Stimulated activated naive B cell treated with anti-CD40 and anti-IgM and Interleukin-4, amounts not matched to agents 10 μg/mL and 1 μg/mL and 100 μg/mL, for 72 hours (primary cell): ENCODE measurements at regions not wholly inside any gene's neighbourhood (a gene's known extent, or its start where the extent isn't known, plus 50 kb on each side); places are given as distances from the start of the nearest gene placed in this dataset.

Experiments used
- ATAC-seq, 2 donors: fragments of 150-1000 bp; cut with Tn5 transposase; replicated peaks; 2 replicates each; pipeline ENCODE4 v1.10.0; 2021; ENCODE audit warnings: moderate library complexity in 1 of 2
- DNase-seq: peaks from one replicate; pipeline ENCODE4 v3.0.0; 2021
- H3K27ac Mint-ChIP-seq: one replicate; pipeline ENCODE4 v1.8.0; 2022; ENCODE audit warnings: mild to moderate bottlenecking, mixed read lengths
- H3K27me3 Mint-ChIP-seq, 2 donors: one replicate each; pipeline ENCODE4 v1.8.0; 2022; ENCODE audit warnings: mixed read lengths in 2 of 2
- H3K36me3 Mint-ChIP-seq, 2 donors: one replicate each; pipeline ENCODE4 v1.8.0; 2022; ENCODE audit warnings: mixed read lengths in 2 of 2, mild to moderate bottlenecking in 1 of 2
- H3K4me1 Mint-ChIP-seq, 2 donors: one replicate each; pipeline ENCODE4 v1.8.0; 2022; ENCODE audit warnings: mixed read lengths in 2 of 2, mild to moderate bottlenecking in 1 of 2
- H3K4me3 Mint-ChIP-seq, 2 donors: one replicate each; pipeline ENCODE4 v1.8.0; 2022; ENCODE audit warnings: mild to moderate bottlenecking in 2 of 2, mixed read lengths in 2 of 2, moderate library complexity in 1 of 2
- H3K9me3 Mint-ChIP-seq, 2 donors: one replicate each; pipeline ENCODE4 v1.8.0; 2022; ENCODE audit warnings: mixed read lengths in 2 of 2, mild to moderate bottlenecking in 1 of 2

- no peaks in the 10 kb centered on the region for H3K36me3 Mint-ChIP-seq
- peaks cover 0 to 4% of the 10 kb centered on the region in 2 donors for H3K27me3 Mint-ChIP-seq
- DNase-seq: no peak
- no peaks in the 10 kb centered on the region for H3K9me3 Mint-ChIP-seq
- H3K4me3 Mint-ChIP-seq: no peak overlapping the region
- H3K4me1 Mint-ChIP-seq: no peaks in the 10 kb centered on the region
- no peak for ATAC-seq
- no peak overlapping the region for H3K27ac Mint-ChIP-seq
These were observed 105.0 kb upstream of the DPYD start for GRCh38 chr1:98025858-98026257.

DNA sequence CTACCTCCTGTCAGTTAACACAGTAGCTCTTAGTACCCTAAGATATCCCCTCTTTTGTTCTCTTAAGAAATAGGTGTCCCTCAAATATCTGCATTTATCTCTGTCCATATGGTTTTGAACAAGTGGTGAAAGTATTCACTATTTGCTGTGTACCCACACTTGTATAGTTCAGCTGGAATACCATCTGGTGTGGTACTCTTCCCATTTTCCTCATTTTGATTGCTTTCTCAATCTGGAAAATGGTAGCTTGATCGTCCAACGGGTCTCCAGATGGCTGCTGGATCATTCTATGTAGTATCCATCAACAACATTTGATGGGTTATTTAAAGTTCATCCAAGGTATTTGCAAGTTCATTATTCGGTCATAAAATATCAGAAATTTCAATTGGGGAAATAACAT is 100.3 kb upstream of the DPYD start:
- Mint-ChIP-seq H3K36me3 (no peaks in the 10 kb centered on the region), H3K27ac (no peak overlapping the region), H3K27me3 (peaks cover 6 to 9% of the 10 kb centered on the region in 2 donors), H3K9me3 (peaks cover 0 to 3% of the 10 kb centered on the region in 2 donors), H3K4me1 (no peaks in the 10 kb centered on the region), H3K4me3 (no peak overlapping the region)
- DNase-seq (no peak), ATAC-seq (no peak)

DNA sequence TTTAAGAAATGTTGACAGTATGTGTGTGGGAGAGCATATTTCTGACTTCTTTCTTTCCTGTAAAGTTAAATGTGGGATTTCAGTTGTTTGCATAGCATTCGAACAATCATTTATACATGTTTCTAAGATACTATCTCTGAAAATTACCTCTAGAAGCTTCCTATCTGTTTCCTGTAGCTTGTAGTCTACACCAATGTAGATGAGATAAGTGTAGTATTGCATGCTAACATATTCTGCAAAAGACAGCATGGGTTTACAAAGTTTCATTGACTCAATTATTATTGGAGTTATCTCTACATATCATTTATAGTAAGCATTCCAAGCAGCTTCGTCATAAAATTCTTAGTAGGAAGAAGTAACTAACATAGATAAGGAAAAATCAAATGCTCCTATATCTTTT is 98.9 kb upstream of the DPYD start:
- Mint-ChIP-seq H3K4me3 (no peak overlapping the region), H3K27me3 (peaks cover 6 to 9% of the 10 kb centered on the region in 2 donors), H3K9me3 (peaks cover 0 to 3% of the 10 kb centered on the region in 2 donors), H3K4me1 (no peaks in the 10 kb centered on the region), H3K36me3 (no peaks in the 10 kb centered on the region), H3K27ac (no peak overlapping the region)
- DNase-seq (no peak), ATAC-seq (no peak)

DNA sequence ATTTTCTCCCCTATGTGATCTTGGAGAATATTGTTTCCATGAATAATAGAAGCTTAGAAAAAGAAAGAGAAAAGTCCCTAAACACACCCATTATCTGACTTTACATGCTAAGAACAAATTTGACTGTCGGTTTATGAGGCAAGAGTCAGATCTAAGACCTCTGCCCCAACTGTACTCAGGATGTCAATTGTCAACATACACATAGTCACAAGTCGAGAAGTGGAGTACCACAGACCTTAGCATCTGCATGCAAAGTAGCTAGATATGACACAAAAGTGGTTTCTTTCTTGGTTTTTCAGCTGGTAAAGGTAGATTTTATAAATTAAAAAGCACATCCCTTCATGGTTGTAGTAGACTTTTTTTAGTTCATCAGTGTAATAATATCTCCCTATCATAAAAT is 97.2 kb upstream of the DPYD start:
- ATAC-seq: no peak
- Mint-ChIP-seq H3K27me3 (peaks cover 6 to 9% of the 10 kb centered on the region in 2 donors), H3K27ac (no peak overlapping the region), H3K9me3 (peaks cover 0 to 3% of the 10 kb centered on the region in 2 donors), H3K4me1 (no peaks in the 10 kb centered on the region), H3K4me3 (no peak overlapping the region), H3K36me3 (no peaks in the 10 kb centered on the region)
- DNase-seq: no peak

GRCh38 chr1:98017184-98017583 is 96.3 kb upstream of the DPYD start:
- Mint-ChIP-seq H3K36me3 (no peaks in the 10 kb centered on the region), H3K9me3 (peaks cover 0 to 3% of the 10 kb centered on the region in 2 donors), H3K27me3 (peaks cover 6 to 8% of the 10 kb centered on the region in 2 donors), H3K27ac (no peak overlapping the region), H3K4me1 (no peaks in the 10 kb centered on the region), H3K4me3 (no peak overlapping the region)
- no peak for ATAC-seq
- DNase-seq: no peak

GRCh38 chr1:98008373-98008772 is 87.5 kb upstream of the DPYD start:
- no peak for DNase-seq
- H3K36me3 Mint-ChIP-seq: no peaks in the 10 kb centered on the region
- H3K4me1 Mint-ChIP-seq: no peaks in the 10 kb centered on the region
- ATAC-seq: no peak
- H3K27me3 Mint-ChIP-seq: peaks cover 0 to 11% of the 10 kb centered on the region in 2 donors
- no peak overlapping the region for H3K4me3 Mint-ChIP-seq
- no peak overlapping the region for H3K27ac Mint-ChIP-seq
- no peaks in the 10 kb centered on the region for H3K9me3 Mint-ChIP-seq

- no peaks in the 10 kb centered on the region for H3K36me3 Mint-ChIP-seq
- H3K4me3 Mint-ChIP-seq: no peak overlapping the region
- DNase-seq (no peak), ATAC-seq (no peak)
- H3K9me3 Mint-ChIP-seq: no peaks in the 10 kb centered on the region
- no peak overlapping the region for H3K27ac Mint-ChIP-seq
- no peaks in the 10 kb centered on the region for H3K27me3 Mint-ChIP-seq
- no peaks in the 10 kb centered on the region for H3K4me1 Mint-ChIP-seq
These were observed 84.6 kb upstream of the DPYD start for GRCh38 chr1:98005326-98006010.

GRCh38 chr1:98003442-98003841 is 82.6 kb upstream of the DPYD start:
- no peak for DNase-seq
- Mint-ChIP-seq H3K36me3 (no peaks in the 10 kb centered on the region), H3K4me3 (no peak overlapping the region), H3K27ac (no peak overlapping the region), H3K4me1 (no peaks in the 10 kb centered on the region), H3K27me3 (peaks cover 0 to 4% of the 10 kb centered on the region in 2 donors), H3K9me3 (no peaks in the 10 kb centered on the region)
- ATAC-seq: no peak

GRCh38 chr1:98002288-98002687 is 81.5 kb upstream of the DPYD start:
- H3K36me3 Mint-ChIP-seq: no peaks in the 10 kb centered on the region
- no peaks in the 10 kb centered on the region for H3K4me1 Mint-ChIP-seq
- H3K4me3 Mint-ChIP-seq: no peak overlapping the region
- H3K27me3 Mint-ChIP-seq: peaks cover 0 to 4% of the 10 kb centered on the region in 2 donors
- no peaks in the 10 kb centered on the region for H3K9me3 Mint-ChIP-seq
- H3K27ac Mint-ChIP-seq: no peak overlapping the region
- DNase-seq (no peak), ATAC-seq (no peak)

- DNase-seq (no peak), ATAC-seq (no peak)
- H3K4me1 Mint-ChIP-seq: no peaks in the 10 kb centered on the region
- H3K27me3 Mint-ChIP-seq: peaks cover 0 to 4% of the 10 kb centered on the region in 2 donors
- H3K27ac Mint-ChIP-seq: no peak overlapping the region
- H3K4me3 Mint-ChIP-seq: no peak overlapping the region
- no peaks in the 10 kb centered on the region for H3K36me3 Mint-ChIP-seq
- no peaks in the 10 kb centered on the region for H3K9me3 Mint-ChIP-seq
These were observed 80.9 kb upstream of the DPYD start for GRCh38 chr1:98001764-98002163.

GRCh38 chr1:97999320-97999719 is 78.5 kb upstream of the DPYD start:
- DNase-seq (no peak), ATAC-seq (no peak)
- no peaks in the 10 kb centered on the region for H3K36me3 Mint-ChIP-seq
- no peak overlapping the region for H3K27ac Mint-ChIP-seq
- no peaks in the 10 kb centered on the region for H3K9me3 Mint-ChIP-seq
- H3K4me1 Mint-ChIP-seq: no peaks in the 10 kb centered on the region
- no peak overlapping the region for H3K4me3 Mint-ChIP-seq
- peaks cover 0 to 4% of the 10 kb centered on the region in 2 donors for H3K27me3 Mint-ChIP-seq

GRCh38 chr1:97996880-97997279 is 76.0 kb upstream of the DPYD start:
- no peaks in the 10 kb centered on the region for H3K36me3 Mint-ChIP-seq
- DNase-seq (no peak), ATAC-seq (no peak)
- no peaks in the 10 kb centered on the region for H3K4me1 Mint-ChIP-seq
- H3K4me3 Mint-ChIP-seq: no peak overlapping the region
- H3K27me3 Mint-ChIP-seq: peaks cover 0 to 4% of the 10 kb centered on the region in 2 donors
- no peak overlapping the region for H3K27ac Mint-ChIP-seq
- no peaks in the 10 kb centered on the region for H3K9me3 Mint-ChIP-seq

DNA sequence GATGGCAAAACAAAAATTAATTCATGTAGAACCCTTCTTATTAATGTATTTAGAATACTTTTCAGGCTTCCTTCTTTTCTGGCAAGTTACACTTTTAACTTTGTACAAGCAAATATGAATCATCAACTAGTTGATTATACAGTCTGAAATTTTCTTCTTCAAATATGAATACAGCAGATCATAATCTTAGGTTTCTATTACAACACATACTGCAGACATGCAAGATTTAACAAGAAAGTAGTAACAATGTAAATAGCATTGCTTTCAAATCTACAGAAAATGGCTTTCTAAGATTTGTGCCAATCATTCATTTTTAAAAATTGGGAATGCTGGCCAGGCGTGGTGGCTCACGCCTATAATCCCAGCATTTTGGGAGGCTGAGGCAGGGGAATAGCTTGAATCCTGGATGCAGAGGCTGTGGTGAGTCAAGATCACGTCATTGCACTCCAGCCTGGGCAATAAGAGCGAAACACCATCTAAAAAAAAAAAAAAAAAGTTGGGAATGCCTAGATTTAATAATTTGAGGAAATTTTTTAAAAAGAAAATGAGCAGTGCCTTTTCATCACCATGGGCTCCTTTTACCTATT is 68.4 kb upstream of the DPYD start:
- no peak for DNase-seq
- no peak for ATAC-seq
- Mint-ChIP-seq H3K4me1 (no peaks in the 10 kb centered on the region), H3K27me3 (peaks cover 1 to 5% of the 10 kb centered on the region in 2 donors), H3K4me3 (no peak overlapping the region), H3K9me3 (peaks cover 0 to 3% of the 10 kb centered on the region in 2 donors), H3K36me3 (no peaks in the 10 kb centered on the region), H3K27ac (no peak overlapping the region)

DNA sequence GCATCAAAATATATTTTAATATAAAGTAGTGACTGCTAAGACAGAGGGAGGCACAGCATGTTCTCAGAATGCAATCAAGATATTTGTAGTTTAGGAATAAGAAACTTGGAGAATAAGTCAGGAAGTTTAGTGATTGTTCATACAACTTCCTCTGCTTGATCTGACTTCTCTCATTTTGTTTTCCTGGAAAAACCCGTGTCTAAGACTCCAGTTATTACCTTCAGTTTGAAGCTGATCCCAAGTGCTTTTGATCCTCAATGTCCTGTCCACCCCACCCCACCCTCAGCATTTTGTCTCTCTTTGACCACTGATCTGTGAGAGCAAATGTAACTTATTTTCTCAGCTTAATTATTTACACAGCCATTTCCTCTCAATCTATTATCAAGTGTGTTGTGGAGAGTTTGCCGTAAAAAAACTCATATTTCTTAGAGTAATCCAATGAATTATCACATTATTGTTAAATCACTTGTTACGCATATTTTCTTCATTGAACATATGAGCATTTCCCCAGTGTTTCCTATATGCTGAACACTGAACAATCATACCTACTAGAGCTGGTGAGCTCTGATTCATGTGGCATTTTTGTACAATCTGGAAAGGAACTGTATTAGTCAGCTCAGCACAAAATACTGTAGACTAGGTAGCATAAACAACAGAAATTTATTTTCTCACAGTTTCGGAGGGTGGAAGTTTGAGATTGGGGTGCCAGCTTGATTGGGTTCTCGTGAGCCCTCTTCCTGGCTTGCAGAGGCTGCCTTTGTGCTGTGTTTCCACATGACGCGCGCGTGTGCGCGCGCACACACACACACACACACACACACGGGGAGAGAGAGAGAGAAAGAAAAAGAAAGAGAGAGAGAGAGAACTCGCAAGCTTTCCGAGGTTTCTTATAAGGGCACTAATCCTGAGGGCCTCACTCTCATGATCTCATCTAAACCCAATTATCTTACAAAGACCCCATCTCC is 65.5 kb upstream of the DPYD start:
- H3K4me1 Mint-ChIP-seq: no peaks in the 10 kb centered on the region
- H3K4me3 Mint-ChIP-seq: no peak overlapping the region
- DNase-seq (no peak), ATAC-seq (no peak)
- no peaks in the 10 kb centered on the region for H3K36me3 Mint-ChIP-seq
- H3K9me3 Mint-ChIP-seq: peaks cover 0 to 3% of the 10 kb centered on the region in 2 donors
- H3K27ac Mint-ChIP-seq: no peak overlapping the region
- H3K27me3 Mint-ChIP-seq: peaks cover 4 to 5% of the 10 kb centered on the region in 2 donors
